IMR-90 (cell line): ENCODE measurements at regions not wholly inside any gene's neighbourhood (a gene's known extent, or its start where the extent isn't known, plus 50 kb on each side); places are given as distances from the start of the nearest gene placed in this dataset.

ENCODE experiments used
- ATAC-seq: fragments of 200-7000 bp; cut with Tn5 transposase; 2 replicates; pipeline ENCODE4 v1.9.1; 2020; ENCODE audit warnings: low read depth, mild to moderate bottlenecking, moderate library complexity
- BruUV-seq: library from RNA; stranded (reverse); fragments of 400-500 nt; replicated peaks from 2 replicates; lab custom pipeline; 2021; lab: Mats Ljungman, UMichigan
- CTCF ChIA-PET: fragments of 300-600 bp; formaldehyde crosslinking; extraction: SDS; loops from one replicate; lab custom pipeline; 2021; ENCODE audit warnings: antibody characterized with exemption; lab: Yijun Ruan, JAX
- POLR2A ChIA-PET: fragments of 300-600 bp; sonication (Branson Sonifier 250); formaldehyde crosslinking; loops from one replicate; lab custom pipeline; 2022; ENCODE audit warnings: antibody characterized with exemption; ENCODE audit not compliant: unreplicated experiment; lab: Charles Lee
- DNase-seq: peaks from one replicate; pipeline ENCODE4 v3.0.0; 2013
- H2AFZ ChIP-seq: replicated peaks from 2 replicates; pipeline ENCODE3; 2013; ENCODE audit warnings: low read length, mild to moderate bottlenecking; ENCODE audit not compliant: poor library complexity
- H2AK5ac ChIP-seq: 2 replicates; pipeline ENCODE4 v1.6.1; 2013; ENCODE audit warnings: low read depth, low read length, inconsistent platforms
- H2AK9ac ChIP-seq: replicated peaks from 2 replicates; pipeline ENCODE3; 2013; ENCODE audit warnings: mild to moderate bottlenecking, low read depth, low read length, moderate library complexity; ENCODE audit not compliant: poor library complexity
- H2BK120ac ChIP-seq: 2 replicates; pipeline ENCODE4 v1.6.1; 2013; ENCODE audit warnings: low read depth, low read length, inconsistent platforms
- H2BK15ac ChIP-seq: 3 replicates; pipeline ENCODE4 v1.6.1; 2013; ENCODE audit warnings: low read depth, low read length, inconsistent platforms
- H2BK20ac ChIP-seq: 2 replicates; pipeline ENCODE4 v1.6.1; 2013; ENCODE audit warnings: low read depth, mild to moderate bottlenecking, inconsistent platforms, low read length, moderate library complexity
- H2BK5ac ChIP-seq: 2 replicates; pipeline ENCODE4 v1.6.1; 2013; ENCODE audit warnings: mild to moderate bottlenecking, low read depth, low read length, inconsistent platforms; ENCODE audit not compliant: poor library complexity, severe bottlenecking
- H3K14ac ChIP-seq: replicated peaks from 2 replicates; pipeline ENCODE4 v1.6.1; 2013; ENCODE audit warnings: low read depth, low read length, inconsistent platforms
- H3K18ac ChIP-seq: 2 replicates; pipeline ENCODE4 v1.6.1; 2013; ENCODE audit warnings: low read depth, low read length, control low read depth
- H3K23ac ChIP-seq: 2 replicates; pipeline ENCODE4 v1.6.1; 2013; ENCODE audit warnings: low read depth, low read length, inconsistent platforms
- H3K27ac ChIP-seq: 2 replicates; pipeline ENCODE4 v1.5.1; 2013; ENCODE audit warnings: mild to moderate bottlenecking, control low read depth, low read length; ENCODE audit not compliant: insufficient read depth
- H3K27me3 ChIP-seq: 2 replicates; pipeline ENCODE4 v1.6.1; 2013; ENCODE audit warnings: low read length; ENCODE audit not compliant: control insufficient read depth, insufficient read depth
- H3K36me3 ChIP-seq: 2 replicates; pipeline ENCODE4 v1.6.1; 2013; ENCODE audit warnings: low read length, mixed read lengths; ENCODE audit not compliant: control insufficient read depth, insufficient read depth
- H3K4ac ChIP-seq: 2 replicates; pipeline ENCODE4 v1.6.1; 2013; ENCODE audit warnings: low read depth, low read length, inconsistent platforms
- H3K4me1 ChIP-seq: 2 replicates; pipeline ENCODE4 v1.6.1; 2013; ENCODE audit warnings: low read length, mixed read lengths; ENCODE audit not compliant: control insufficient read depth, insufficient read depth
- H3K4me2 ChIP-seq: 2 replicates; pipeline ENCODE4 v1.6.1; 2013; ENCODE audit warnings: low read depth, mild to moderate bottlenecking, control low read depth, low read length, moderate library complexity
- H3K4me3 ChIP-seq: 2 replicates; pipeline ENCODE4 v1.5.1; 2013; ENCODE audit warnings: low read depth, mild to moderate bottlenecking, control low read depth, low read length, moderate library complexity; ENCODE audit not compliant: insufficient read depth
- H3K56ac ChIP-seq: 2 replicates; pipeline ENCODE4 v1.6.1; 2013; ENCODE audit warnings: low read length, inconsistent platforms; ENCODE audit not compliant: insufficient read depth; ENCODE audit errors: extremely low read depth
- H3K79me1 ChIP-seq, 2 experiments: 2 replicates each; pipeline ENCODE4 v1.6.1; 2013; ENCODE audit warnings: low read length in 2 of 2, inconsistent platforms in 1 of 2, low read depth in 1 of 2
- H3K9ac ChIP-seq: 2 replicates; pipeline ENCODE4 v1.6.1; 2013; ENCODE audit warnings: low read depth, low read length, control low read depth
- H3K9me1 ChIP-seq: 2 replicates; pipeline ENCODE4 v1.6.1; 2013; ENCODE audit warnings: low read length, inconsistent platforms; ENCODE audit not compliant: insufficient read depth
- H3K9me3 ChIP-seq: 2 replicates; pipeline ENCODE4 v1.6.1; 2013; ENCODE audit warnings: low read length; ENCODE audit not compliant: control insufficient read depth, insufficient read depth
- H4K20me1 ChIP-seq: 2 replicates; pipeline ENCODE4 v1.6.1; 2013; ENCODE audit warnings: low read length, inconsistent platforms; ENCODE audit not compliant: insufficient read depth
- H4K5ac ChIP-seq: 2 replicates; pipeline ENCODE4 v1.6.1; 2013; ENCODE audit warnings: mild to moderate bottlenecking, low read depth, low read length, control low read depth
- H4K8ac ChIP-seq, 2 experiments: 2 replicates each; pipeline ENCODE4 v1.6.1; 2013; ENCODE audit warnings: low read depth in 2 of 2, low read length in 2 of 2, control low read depth in 1 of 2, inconsistent platforms in 1 of 2
- H4K91ac ChIP-seq: 2 replicates; pipeline ENCODE4 v1.6.1; 2013; ENCODE audit warnings: low read depth, low read length, inconsistent platforms; ENCODE audit not compliant: insufficient read depth
- BHLHE40 ChIP-seq: fragments of 150-350 bp; IDR thresholded peaks from 2 replicates; pipeline ENCODE4 v1.6.1; 2016; ENCODE audit warnings: mild to moderate bottlenecking, low read depth, low read length
- CEBPB ChIP-seq: IDR thresholded peaks from 2 replicates; pipeline ENCODE4 v1.6.1; 2012; ENCODE audit warnings: low read depth, low read length, improper control_type of control experiment
- CHD1 ChIP-seq: IDR thresholded peaks from 2 replicates; pipeline ENCODE4 v1.6.1; 2012; ENCODE audit warnings: low read depth, low read length, improper control_type of control experiment
- CTCF ChIP-seq: conservative IDR thresholded peaks from 2 replicates; pipeline ENCODE4 v1.5.1; 2012; ENCODE audit warnings: mild to moderate bottlenecking, low read depth, low read length, improper control_type of control experiment
- FOS ChIP-seq: fragments of 150-350 bp; IDR thresholded peaks from 2 replicates; pipeline ENCODE4 v1.6.1; 2016; ENCODE audit warnings: low read depth, low read length
- MAFK ChIP-seq: IDR thresholded peaks from 2 replicates; pipeline ENCODE4 v1.6.1; 2012; ENCODE audit warnings: low read depth, low read length, improper control_type of control experiment
- MAZ ChIP-seq: IDR thresholded peaks from 2 replicates; pipeline ENCODE4 v1.6.1; 2012; ENCODE audit warnings: low read depth, mild to moderate bottlenecking, low read length, improper control_type of control experiment, moderate library complexity, borderline replicate concordance
- MXI1 ChIP-seq: IDR thresholded peaks from 2 replicates; pipeline ENCODE4 v1.6.1; 2012; ENCODE audit warnings: low read depth, mild to moderate bottlenecking, low read length, moderate library complexity, borderline replicate concordance
- NFE2L2 ChIP-seq: fragments of 150-350 bp; IDR thresholded peaks from 2 replicates; pipeline ENCODE4 v1.6.1; 2016; ENCODE audit warnings: low read depth, mild to moderate bottlenecking, low read length
- POLR2A ChIP-seq: IDR thresholded peaks from 2 replicates; pipeline ENCODE4 v1.6.1; 2012; ENCODE audit warnings: mild to moderate bottlenecking, low read depth, low read length
- RAD21 ChIP-seq: IDR thresholded peaks from 2 replicates; pipeline ENCODE4 v1.6.1; 2012; ENCODE audit warnings: low read length, improper control_type of control experiment
- RCOR1 ChIP-seq: IDR thresholded peaks from 2 replicates; pipeline ENCODE4 v1.6.1; 2012; ENCODE audit warnings: mild to moderate bottlenecking, low read length, improper control_type of control experiment; ENCODE audit not compliant: insufficient replicate concordance
- RFX5 ChIP-seq: IDR thresholded peaks from 2 replicates; pipeline ENCODE4 v1.8.0; 2012; ENCODE audit warnings: low read depth, mild to moderate bottlenecking, low read length, moderate library complexity
- SMC3 ChIP-seq: fragments of 150-350 bp; IDR thresholded peaks from 2 replicates; pipeline ENCODE4 v1.6.1; 2016; ENCODE audit warnings: low read depth, mild to moderate bottlenecking, antibody characterized with exemption, low read length, moderate library complexity
- WGBS, 2 experiments: methylation state at CpG; one replicate each; pipeline versions ENCODE4 v1.1.5 to v1.1.7; 2013; ENCODE audit warnings: missing lambda C conversion rate in 2 of 2; ENCODE audit not compliant: insufficient read length in 1 of 2; ENCODE audit errors: extremely low coverage in 2 of 2; 5-methylcytosine and 5-hydroxymethylcytosine counted together
- dilution Hi-C: fragments of 300-500 bp; cut with HindIII; formaldehyde crosslinking; loops from one replicate; pipeline ENCODE4 v1.14.3; 2018; ENCODE audit warnings: low sequenced_read_pairs; ENCODE audit not compliant: unreplicated experiment
- in situ Hi-C: fragments of 300-500 bp; cut with MboI; formaldehyde crosslinking; loops from 3 replicates; pipeline ENCODE4 v1.14.3; 2019; ENCODE audit warnings: low sequenced_read_pairs, inconsistent platforms, mixed read lengths
- intact Hi-C: fragments of 100-400 bp; cut with micrococcal nuclease; formaldehyde crosslinking; loops from 2 replicates; pipeline ENCODE4 v1.10.0; 2022
- TF ChIP-seq, protein P1 (sequence below): fragments of 150-350 bp; IDR thresholded peaks from 2 replicates; pipeline ENCODE4 v1.6.1; 2016; ENCODE audit warnings: low read depth, mild to moderate bottlenecking, low read length, moderate library complexity, borderline replicate concordance
- TF ChIP-seq, protein P2 (sequence below): fragments of 150-350 bp; IDR thresholded peaks from 2 replicates; pipeline ENCODE4 v1.6.1; 2017; ENCODE audit warnings: mild to moderate bottlenecking, antibody characterized with exemption, low read length, low read depth

DNA sequence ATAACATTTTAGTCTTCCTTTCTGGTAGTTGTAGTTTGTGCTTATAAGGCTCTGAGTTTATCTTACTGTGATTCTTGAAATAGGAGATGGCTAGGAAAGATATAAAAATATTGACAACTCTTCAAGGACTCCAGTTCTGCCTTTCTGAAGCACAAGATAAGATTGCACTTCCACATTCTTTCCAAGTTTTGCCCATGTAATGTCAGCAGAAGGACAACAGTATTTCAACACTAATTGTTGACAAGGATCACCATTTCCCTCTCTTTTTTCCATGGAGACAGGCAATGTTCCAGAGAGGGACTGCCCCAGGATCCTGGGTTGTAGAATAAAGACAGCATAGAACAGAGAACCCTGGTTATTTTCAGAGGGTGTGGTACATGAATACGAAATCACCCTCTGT is 279.1 kb upstream of the CNTNAP5 start:
- Histone ChIP-seq H2BK120ac (no peak overlapping the region), H3K56ac (no peak overlapping the region), H2BK20ac (no peak overlapping the region), H2BK15ac (no peak overlapping the region), H4K8ac (no peak overlapping the region), H4K20me1 (no peaks in the 10 kb centered on the region), H3K4me1 (no peaks in the 10 kb centered on the region), H2AK5ac (no peak overlapping the region), H2AFZ (no peak overlapping the region), H3K14ac (no peak overlapping the region), H3K9me1 (no peaks in the 10 kb centered on the region), H3K4me3 (no peak overlapping the region), H3K4me2 (no peak overlapping the region), H3K9ac (no peak overlapping the region), H4K5ac (no peak overlapping the region), H3K27me3 (no peaks in the 10 kb centered on the region), H4K91ac (no peak overlapping the region), H3K23ac (no peak overlapping the region), H2AK9ac (no peak overlapping the region), H3K4ac (no peak overlapping the region), H3K36me3 (no peaks in the 10 kb centered on the region), H3K18ac (no peak overlapping the region), H3K79me1 (no peaks in the 10 kb centered on the region), H3K9me3 (no peaks in the 10 kb centered on the region), H2BK5ac (no peak overlapping the region), H3K27ac (no peak overlapping the region)
- ChIA-PET CTCF (no interaction called here), POLR2A (no interaction called here)
- dilution Hi-C loops (no loop called here), intact Hi-C loops (no loop called here), in situ Hi-C loops (no loop called here)
- no TSS peak for BruUV-seq
- TF ChIP-seq MXI1 (no peak), FOS (no peak), BHLHE40 (no peak), CTCF (no peak), NFE2L2 (no peak), RFX5 (no peak), MAFK (no peak), POLR2A (no peak), RAD21 (no peak), MAZ (no peak), CHD1 (no peak), RCOR1 (no peak), CEBPB (no peak), SMC3 (no peak)
- TF ChIP-seq, protein P1, sequence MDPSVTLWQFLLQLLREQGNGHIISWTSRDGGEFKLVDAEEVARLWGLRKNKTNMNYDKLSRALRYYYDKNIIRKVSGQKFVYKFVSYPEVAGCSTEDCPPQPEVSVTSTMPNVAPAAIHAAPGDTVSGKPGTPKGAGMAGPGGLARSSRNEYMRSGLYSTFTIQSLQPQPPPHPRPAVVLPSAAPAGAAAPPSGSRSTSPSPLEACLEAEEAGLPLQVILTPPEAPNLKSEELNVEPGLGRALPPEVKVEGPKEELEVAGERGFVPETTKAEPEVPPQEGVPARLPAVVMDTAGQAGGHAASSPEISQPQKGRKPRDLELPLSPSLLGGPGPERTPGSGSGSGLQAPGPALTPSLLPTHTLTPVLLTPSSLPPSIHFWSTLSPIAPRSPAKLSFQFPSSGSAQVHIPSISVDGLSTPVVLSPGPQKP, result no peak
- TF ChIP-seq, protein P2, sequence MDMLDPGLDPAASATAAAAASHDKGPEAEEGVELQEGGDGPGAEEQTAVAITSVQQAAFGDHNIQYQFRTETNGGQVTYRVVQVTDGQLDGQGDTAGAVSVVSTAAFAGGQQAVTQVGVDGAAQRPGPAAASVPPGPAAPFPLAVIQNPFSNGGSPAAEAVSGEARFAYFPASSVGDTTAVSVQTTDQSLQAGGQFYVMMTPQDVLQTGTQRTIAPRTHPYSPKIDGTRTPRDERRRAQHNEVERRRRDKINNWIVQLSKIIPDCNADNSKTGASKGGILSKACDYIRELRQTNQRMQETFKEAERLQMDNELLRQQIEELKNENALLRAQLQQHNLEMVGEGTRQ, result no peak
- ATAC-seq, result no peak
- WGBS, 2 experiments, result no CpG with 5 or more reads among the region's 1 CpG
- no peak for DNase-seq
